Tibial artery (tissue), 4 donors: ENCODE measurements at regions not wholly inside any gene's neighbourhood (a gene's known extent, or its start where the extent isn't known, plus 50 kb on each side); places are given as distances from the start of the nearest gene placed in this dataset.

Source experiments
- DNase-seq, 2 donors: peaks; one replicate each; pipeline ENCODE4 v3.0.0-alpha.2; 2019
- H3K27ac ChIP-seq, 2 donors: fragments of 200-600 bp; sonication (generic) in 1 of 2; 1 replicate in 1 of 2; 2 replicates in 1 of 2; pipeline ENCODE4 v1.5.1; 2018 to 2019; ENCODE audit warnings: mild to moderate bottlenecking in 1 of 2
- H3K27me3 ChIP-seq, 2 donors: fragments of 200-600 bp; sonication (generic) in 1 of 2; one replicate each; pipeline versions ENCODE4 v1.5.1 to v1.6.0; 2016 to 2019
- H3K36me3 ChIP-seq, 3 donors: fragments of 200-600 bp; sonication (generic) in 2 of 3; one replicate each; pipeline ENCODE4 v1.5.1; 2016 to 2019; ENCODE audit warnings: mild to moderate bottlenecking in 2 of 3
- H3K4me1 ChIP-seq, 4 donors: fragments of 200-600 bp; sonication (generic) in 2 of 4; 1 replicate in 3 of 4; 2 replicates in 1 of 4; pipeline ENCODE4 v1.5.1; 2016 to 2019
- H3K4me3 ChIP-seq, 2 donors: fragments of 200-600 bp; sonication (generic) in 1 of 2; 1 replicate in 1 of 2; 2 replicates in 1 of 2; pipeline ENCODE4 v1.5.1; 2018 to 2019; ENCODE audit warnings: mild to moderate bottlenecking in 2 of 2
- H3K9me3 ChIP-seq, 3 donors: fragments of 200-600 bp; sonication (generic) in 1 of 3; one replicate each; pipeline ENCODE4 v1.5.1; 2016 to 2019
- intact Hi-C: fragments of 100-400 bp; cut with DNase I; formaldehyde crosslinking; loops from one replicate; pipeline ENCODE4 v1.15.0; 2023; ENCODE audit warnings: low total_unique reads
- TF ChIP-seq, protein P1 (sequence below), 2 experiments: fragments of 200-600 bp in 1 of 2; fragments of 450-650 bp in 1 of 2; IDR thresholded peaks; one replicate each; pipeline ENCODE4 v1.5.1; 2017 to 2019; ENCODE audit warnings: antibody characterized with exemption in 2 of 2, mild to moderate bottlenecking in 1 of 2, moderate library complexity in 1 of 2

DNA sequence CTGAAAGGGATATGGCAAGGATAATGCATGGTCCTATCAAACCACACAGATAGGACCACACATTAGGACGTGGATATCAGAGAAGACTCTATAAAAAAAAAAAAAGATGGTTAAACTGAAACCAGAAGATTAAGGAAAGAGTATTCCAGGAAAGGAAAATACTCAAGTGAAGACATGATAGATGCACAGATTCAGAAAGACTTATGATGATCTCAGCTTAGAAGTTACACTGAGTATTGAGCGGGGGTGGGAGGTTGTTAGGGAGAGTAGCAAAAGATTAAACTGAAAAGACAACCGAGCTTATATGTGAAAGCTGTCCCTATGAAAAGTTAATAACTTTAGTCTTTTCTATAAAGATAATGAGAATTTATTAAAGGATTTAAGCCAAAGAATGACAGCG, 211.0 kb upstream of the EMCN start:
- Histone ChIP-seq H3K4me1 (no peaks in the 10 kb centered on the region), H3K27me3 (no peaks in the 10 kb centered on the region), H3K4me3 (no peak overlapping the region), H3K9me3 (peaks cover 0 to 1% (median 0%) of the 10 kb centered on the region in 3 donors), H3K36me3 (no peaks in the 10 kb centered on the region), H3K27ac (no peak overlapping the region)
- TF ChIP-seq, protein P1, sequence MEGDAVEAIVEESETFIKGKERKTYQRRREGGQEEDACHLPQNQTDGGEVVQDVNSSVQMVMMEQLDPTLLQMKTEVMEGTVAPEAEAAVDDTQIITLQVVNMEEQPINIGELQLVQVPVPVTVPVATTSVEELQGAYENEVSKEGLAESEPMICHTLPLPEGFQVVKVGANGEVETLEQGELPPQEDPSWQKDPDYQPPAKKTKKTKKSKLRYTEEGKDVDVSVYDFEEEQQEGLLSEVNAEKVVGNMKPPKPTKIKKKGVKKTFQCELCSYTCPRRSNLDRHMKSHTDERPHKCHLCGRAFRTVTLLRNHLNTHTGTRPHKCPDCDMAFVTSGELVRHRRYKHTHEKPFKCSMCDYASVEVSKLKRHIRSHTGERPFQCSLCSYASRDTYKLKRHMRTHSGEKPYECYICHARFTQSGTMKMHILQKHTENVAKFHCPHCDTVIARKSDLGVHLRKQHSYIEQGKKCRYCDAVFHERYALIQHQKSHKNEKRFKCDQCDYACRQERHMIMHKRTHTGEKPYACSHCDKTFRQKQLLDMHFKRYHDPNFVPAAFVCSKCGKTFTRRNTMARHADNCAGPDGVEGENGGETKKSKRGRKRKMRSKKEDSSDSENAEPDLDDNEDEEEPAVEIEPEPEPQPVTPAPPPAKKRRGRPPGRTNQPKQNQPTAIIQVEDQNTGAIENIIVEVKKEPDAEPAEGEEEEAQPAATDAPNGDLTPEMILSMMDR (IDR thresholded peaks at IDR 0.05): no peak
- DNase-seq: no peak
- intact Hi-C loops: no loop called here

DNA sequence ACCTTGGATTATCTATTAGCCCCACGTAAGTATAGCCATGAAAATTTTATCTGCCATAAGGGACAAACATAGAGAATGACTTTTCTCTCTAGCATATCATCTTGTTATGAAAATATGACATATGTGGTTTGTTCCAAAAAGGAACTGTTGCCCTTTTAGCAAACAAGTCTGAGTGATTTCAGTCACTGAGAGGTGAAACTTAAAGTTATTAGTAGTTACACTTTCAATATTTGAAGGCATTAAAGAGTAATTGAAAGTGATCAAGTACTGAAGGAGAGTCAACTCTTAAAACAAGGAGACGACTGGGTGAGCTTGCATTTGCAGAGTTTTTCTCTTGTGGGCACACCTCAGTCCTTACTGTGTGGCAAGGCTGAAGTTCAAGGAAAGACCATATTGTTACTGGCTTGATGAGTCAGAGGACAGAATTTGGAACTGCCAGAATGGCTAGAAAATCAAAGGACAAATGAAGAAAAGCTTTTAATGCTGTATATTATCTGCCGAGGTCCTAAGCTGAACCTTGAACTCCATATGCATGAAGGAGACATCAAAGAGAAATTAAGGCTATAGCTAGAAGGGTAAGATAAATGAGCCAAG, 205.1 kb upstream of the EMCN start:
- TF ChIP-seq, protein P1 (IDR thresholded peaks at IDR 0.05): no peak
- H3K27me3 ChIP-seq: no peaks in the 10 kb centered on the region
- H3K4me1 ChIP-seq: no peaks in the 10 kb centered on the region
- intact Hi-C loops: no loop called here
- no peaks in the 10 kb centered on the region for H3K36me3 ChIP-seq
- no peak for DNase-seq
- H3K27ac ChIP-seq: no peak overlapping the region
- H3K9me3 ChIP-seq: peaks cover 0 to 5% (median 0%) of the 10 kb centered on the region in 3 donors
- H3K4me3 ChIP-seq: no peak overlapping the region

GRCh38 chr4:100722133-100722532, 204.3 kb upstream of the EMCN start:
- Histone ChIP-seq H3K36me3 (no peaks in the 10 kb centered on the region), H3K4me1 (no peaks in the 10 kb centered on the region), H3K4me3 (no peak overlapping the region), H3K9me3 (peaks cover 0 to 5% (median 0%) of the 10 kb centered on the region in 3 donors), H3K27me3 (no peaks in the 10 kb centered on the region), H3K27ac (no peak overlapping the region)
- intact Hi-C loops: no loop called here
- TF ChIP-seq, protein P1 (IDR thresholded peaks at IDR 0.05): no peak
- DNase-seq: no peak

GRCh38 chr4:100721490-100721889, 203.7 kb upstream of the EMCN start:
- TF ChIP-seq, protein P1 (IDR thresholded peaks at IDR 0.05): no peak
- peaks cover 0 to 5% (median 0%) of the 10 kb centered on the region in 3 donors for H3K9me3 ChIP-seq
- intact Hi-C loops: no loop called here

GRCh38 chr4:100721077-100721476, 203.3 kb upstream of the EMCN start:
- Histone ChIP-seq H3K27me3 (no peaks in the 10 kb centered on the region), H3K27ac (no peak overlapping the region), H3K4me3 (no peak overlapping the region), H3K9me3 (peaks cover 0 to 5% (median 0%) of the 10 kb centered on the region in 3 donors), H3K36me3 (no peaks in the 10 kb centered on the region), H3K4me1 (no peaks in the 10 kb centered on the region)
- TF ChIP-seq, protein P1 (IDR thresholded peaks at IDR 0.05): no peak
- intact Hi-C loops: no loop called here
- no peak for DNase-seq

More at GRCh38 chr4:100721490-100721889, 203.7 kb upstream of the EMCN start:
- no peaks in the 10 kb centered on the region for H3K27me3 ChIP-seq
- H3K4me1 ChIP-seq: no peaks in the 10 kb centered on the region
- H3K4me3 ChIP-seq: no peak overlapping the region
- DNase-seq: no peak
- H3K36me3 ChIP-seq: no peaks in the 10 kb centered on the region
- no peak overlapping the region for H3K27ac ChIP-seq

DNA sequence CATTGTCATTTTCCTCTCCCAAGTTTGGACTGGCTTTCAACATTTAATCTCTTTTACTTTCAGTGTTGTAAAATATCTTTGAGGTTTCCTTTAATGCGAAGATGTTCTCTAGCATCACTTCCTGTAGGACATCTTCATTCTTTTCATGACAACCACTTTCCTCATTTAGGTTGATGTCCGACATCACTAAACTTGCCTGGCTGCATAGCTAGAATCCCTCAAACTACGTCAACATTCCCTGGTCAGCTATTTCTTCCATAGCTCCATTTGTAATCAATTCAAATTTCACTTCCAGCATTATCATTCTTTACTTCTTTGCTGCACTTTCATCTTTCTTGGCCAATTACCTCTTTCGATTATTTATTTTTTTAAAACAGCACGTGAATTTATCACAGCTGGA, 198.6 kb upstream of the EMCN start:
- Histone ChIP-seq H3K27me3 (no peaks in the 10 kb centered on the region), H3K4me1 (no peaks in the 10 kb centered on the region), H3K4me3 (no peak overlapping the region), H3K36me3 (no peaks in the 10 kb centered on the region), H3K9me3 (peaks cover 0 to 4% (median 0%) of the 10 kb centered on the region in 3 donors), H3K27ac (no peak overlapping the region)
- DNase-seq: no peak
- TF ChIP-seq, protein P1 (IDR thresholded peaks at IDR 0.05): no peak
- intact Hi-C loops: no loop called here
